Keratinocyte (primary cell): ENCODE measurements at regions not wholly inside any gene's neighbourhood (a gene's known extent, or its start where the extent isn't known, plus 50 kb on each side); places are given as distances from the start of the nearest gene placed in this dataset.

Experiments used
- DNase-seq: peaks from one replicate; pipeline ENCODE4 v3.0.0-alpha.2; 2011; ENCODE audit warnings: low read depth, missing footprints, low spot score
- FAIRE-seq: peaks from 2 replicates; lab custom pipeline; 2011; peaks lifted over from hg19 to GRCh38; lab: Jason Lieb, UNC
- H2AFZ ChIP-seq: 2 replicates; pipeline ENCODE4 v1.6.0; 2012; ENCODE audit warnings: low read length, control low read depth, inconsistent platforms; ENCODE audit not compliant: control insufficient read depth
- H3K27ac ChIP-seq: 2 replicates; pipeline ENCODE4 v1.5.1; 2011; ENCODE audit warnings: low read length; ENCODE audit not compliant: control insufficient read depth, insufficient read depth
- H3K27me3 ChIP-seq: 3 replicates; pipeline ENCODE4 v1.6.0; 2011; ENCODE audit warnings: low read length; ENCODE audit not compliant: control insufficient read depth, insufficient read depth; ENCODE audit errors: extremely low read depth
- H3K36me3 ChIP-seq, 2 experiments: 2 replicates in 1 of 2; 3 replicates in 1 of 2; pipeline ENCODE4 v1.5.1; 2011; ENCODE audit warnings: low read length in 2 of 2, mild to moderate bottlenecking in 1 of 2; ENCODE audit not compliant: control insufficient read depth in 2 of 2, insufficient read depth in 2 of 2; ENCODE audit errors: extremely low read depth in 1 of 2
- H3K4me1 ChIP-seq: 3 replicates; pipeline ENCODE4 v1.5.1; 2011; ENCODE audit warnings: low read length; ENCODE audit not compliant: control insufficient read depth, insufficient read depth; ENCODE audit errors: extremely low read depth
- H3K4me2 ChIP-seq: 3 replicates; pipeline ENCODE4 v1.6.0; 2011; ENCODE audit warnings: low read depth, low read length; ENCODE audit not compliant: control insufficient read depth, insufficient read depth; ENCODE audit errors: extremely low read depth
- H3K4me3 ChIP-seq, 3 experiments: fragments of 200-600 bp in 1 of 3; sonication (generic) in 1 of 3; 2 replicates in 2 of 3; 3 replicates in 1 of 3; pipeline ENCODE4 v1.5.1; 2011 to 2016; ENCODE audit warnings: low read length in 3 of 3, mild to moderate bottlenecking in 3 of 3, control low read depth in 2 of 3, inconsistent platforms in 1 of 3, low read depth in 1 of 3, mixed read lengths in 1 of 3, mixed run types in 1 of 3, moderate library complexity in 1 of 3; ENCODE audit not compliant: control insufficient read depth in 2 of 3, insufficient read depth in 2 of 3; ENCODE audit errors: extremely low read depth in 1 of 3
- H3K79me2 ChIP-seq: 2 replicates; pipeline ENCODE4 v1.6.0; 2012; ENCODE audit warnings: low read length; ENCODE audit not compliant: control insufficient read depth, insufficient read depth
- H3K9ac ChIP-seq: 3 replicates; pipeline ENCODE4 v1.6.0; 2011; ENCODE audit warnings: low read length; ENCODE audit not compliant: control insufficient read depth, insufficient read depth; ENCODE audit errors: extremely low read depth
- H3K9me1 ChIP-seq: 3 replicates; pipeline ENCODE4 v1.6.0; 2011; ENCODE audit warnings: low read length; ENCODE audit not compliant: control insufficient read depth, insufficient read depth; ENCODE audit errors: extremely low read depth
- H3K9me3 ChIP-seq: 2 replicates; pipeline ENCODE4 v1.5.1; 2012; ENCODE audit warnings: low read depth, low read length; ENCODE audit not compliant: control insufficient read depth
- H4K20me1 ChIP-seq: 3 replicates; pipeline ENCODE4 v1.6.0; 2011; ENCODE audit warnings: low read length; ENCODE audit not compliant: control insufficient read depth, insufficient read depth; ENCODE audit errors: extremely low read depth
- EZH2 ChIP-seq: IDR thresholded peaks from one replicate; pipeline ENCODE4 v1.6.1; 2012; ENCODE audit warnings: inconsistent platforms, mild to moderate bottlenecking, low read length, moderate library complexity
- dilution Hi-C: fragments of 300-500 bp; cut with MboI; formaldehyde crosslinking; loops from one replicate; pipeline ENCODE4 v1.7.0; 2020; ENCODE audit warnings: low sequenced_read_pairs; ENCODE audit not compliant: extremely low pct_ligation_motif_present
- TF ChIP-seq, protein P1 (sequence below), 3 experiments: IDR thresholded peaks in 1 of 3; conservative IDR thresholded peaks in 1 of 3; optimal IDR thresholded peaks in 1 of 3; 2 replicates in 2 of 3; 3 replicates in 1 of 3; pipeline versions ENCODE3 to v1.5.1; 2011; ENCODE audit warnings: low read length in 3 of 3, mild to moderate bottlenecking in 3 of 3, moderate library complexity in 2 of 3, control low read depth in 1 of 3, inconsistent platforms in 1 of 3; ENCODE audit not compliant: insufficient read depth in 2 of 3; ENCODE audit errors: extremely low read depth in 1 of 3

- no peaks in the 10 kb centered on the region for H3K9me1 ChIP-seq
Observed at GRCh38 chr2:2540406-2540805, 209.3 kb upstream of the MYT1L start.

GRCh38 chr2:2536416-2537056, 205.5 kb upstream of the MYT1L start:
- DNase-seq (no peak), FAIRE-seq (no peak)
- no peaks in the 10 kb centered on the region for H3K9me3 ChIP-seq
- H3K4me2 ChIP-seq = no peak overlapping the region
- dilution Hi-C loops = no loop called here
- H3K4me1 ChIP-seq = no peaks in the 10 kb centered on the region
- H3K4me3 ChIP-seq = no peak overlapping the region
- H3K36me3 ChIP-seq = no peaks in the 10 kb centered on the region
- no peaks in the 10 kb centered on the region for H4K20me1 ChIP-seq
- H3K9ac ChIP-seq = no peak overlapping the region
- no peak overlapping the region for H3K27ac ChIP-seq
- no peaks in the 10 kb centered on the region for H3K27me3 ChIP-seq
- no peaks in the 10 kb centered on the region for H3K79me2 ChIP-seq
- H3K9me1 ChIP-seq = no peaks in the 10 kb centered on the region
- no peak overlapping the region for H2AFZ ChIP-seq
- TF ChIP-seq, protein P1, sequence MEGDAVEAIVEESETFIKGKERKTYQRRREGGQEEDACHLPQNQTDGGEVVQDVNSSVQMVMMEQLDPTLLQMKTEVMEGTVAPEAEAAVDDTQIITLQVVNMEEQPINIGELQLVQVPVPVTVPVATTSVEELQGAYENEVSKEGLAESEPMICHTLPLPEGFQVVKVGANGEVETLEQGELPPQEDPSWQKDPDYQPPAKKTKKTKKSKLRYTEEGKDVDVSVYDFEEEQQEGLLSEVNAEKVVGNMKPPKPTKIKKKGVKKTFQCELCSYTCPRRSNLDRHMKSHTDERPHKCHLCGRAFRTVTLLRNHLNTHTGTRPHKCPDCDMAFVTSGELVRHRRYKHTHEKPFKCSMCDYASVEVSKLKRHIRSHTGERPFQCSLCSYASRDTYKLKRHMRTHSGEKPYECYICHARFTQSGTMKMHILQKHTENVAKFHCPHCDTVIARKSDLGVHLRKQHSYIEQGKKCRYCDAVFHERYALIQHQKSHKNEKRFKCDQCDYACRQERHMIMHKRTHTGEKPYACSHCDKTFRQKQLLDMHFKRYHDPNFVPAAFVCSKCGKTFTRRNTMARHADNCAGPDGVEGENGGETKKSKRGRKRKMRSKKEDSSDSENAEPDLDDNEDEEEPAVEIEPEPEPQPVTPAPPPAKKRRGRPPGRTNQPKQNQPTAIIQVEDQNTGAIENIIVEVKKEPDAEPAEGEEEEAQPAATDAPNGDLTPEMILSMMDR (optimal IDR thresholded peaks at IDR 0.05 in 1 of 3, IDR thresholded peaks at IDR 0.05 in 1 of 3, conservative IDR thresholded peaks at IDR 0.05 in 1 of 3; ENCODE audit: extremely low read depth in 1 of 3, insufficient read depth in 2 of 3, low read length in 3 of 3) = no peak

More at GRCh38 chr2:2540406-2540805, 209.3 kb upstream of the MYT1L start:
- no peaks in the 10 kb centered on the region for H3K79me2 ChIP-seq
- TF ChIP-seq, protein P1 (optimal IDR thresholded peaks at IDR 0.05 in 1 of 3, IDR thresholded peaks at IDR 0.05 in 1 of 3, conservative IDR thresholded peaks at IDR 0.05 in 1 of 3; ENCODE audit: extremely low read depth in 1 of 3, insufficient read depth in 2 of 3, low read length in 3 of 3) = no peak
- TF ChIP-seq EZH2 = no peak
- FAIRE-seq = no peak
- no peaks in the 10 kb centered on the region for H3K4me1 ChIP-seq
- no peaks in the 10 kb centered on the region for H4K20me1 ChIP-seq
- no peaks in the 10 kb centered on the region for H3K27me3 ChIP-seq
- H3K4me3 ChIP-seq = no peak overlapping the region
- H2AFZ ChIP-seq = no peak overlapping the region
- H3K27ac ChIP-seq = no peak overlapping the region
- H3K36me3 ChIP-seq = no peaks in the 10 kb centered on the region
- no peak overlapping the region for H3K4me2 ChIP-seq
- no peak overlapping the region for H3K9ac ChIP-seq
- dilution Hi-C loops = no loop called here
- DNase-seq = no peak
- no peaks in the 10 kb centered on the region for H3K9me3 ChIP-seq
